MM.1S (cell line): ENCODE measurements at regions not wholly inside any gene's neighbourhood (a gene's known extent, or its start where the extent isn't known, plus 50 kb on each side); places are given as distances from the start of the nearest gene placed in this dataset.

Source experiments
- DNase-seq: peaks from one replicate; pipeline ENCODE4 v3.0.0-alpha.2; 2015
- H2AFZ ChIP-seq: fragments of 300-600 bp; sonication (generic); 2 replicates; pipeline ENCODE4 v1.6.0; 2016; ENCODE audit warnings: antibody characterized with exemption, low read length
- H3F3A ChIP-seq: fragments of 300-600 bp; sonication (generic); 2 replicates; pipeline ENCODE4 v1.6.1; 2016; ENCODE audit warnings: mild to moderate bottlenecking, antibody characterized with exemption, low read length, moderate library complexity, mixed read lengths; ENCODE audit not compliant: insufficient read depth
- H3K27ac ChIP-seq: fragments of 300-600 bp; sonication (generic); 2 replicates; pipeline ENCODE4 v1.5.1; 2016; ENCODE audit warnings: mild to moderate bottlenecking, low read length
- H3K27me3 ChIP-seq: fragments of 300-600 bp; sonication (generic); replicated peaks from 2 replicates; pipeline ENCODE4 v1.6.0; 2016; ENCODE audit warnings: low read length; ENCODE audit not compliant: insufficient read depth
- H3K36me3 ChIP-seq: fragments of 300-600 bp; sonication (generic); replicated peaks from 2 replicates; pipeline ENCODE4 v1.6.1; 2016; ENCODE audit warnings: mild to moderate bottlenecking, low read length, mixed read lengths; ENCODE audit not compliant: insufficient read depth
- H3K4me1 ChIP-seq: fragments of 300-600 bp; sonication (generic); 2 replicates; pipeline ENCODE4 v1.6.1; 2016; ENCODE audit warnings: low read length, mixed read lengths
- H3K4me2 ChIP-seq: fragments of 300-600 bp; sonication (generic); 2 replicates; pipeline ENCODE4 v1.6.0; 2016; ENCODE audit warnings: low read depth, low read length
- H3K4me3 ChIP-seq: fragments of 300-600 bp; sonication (generic); 2 replicates; pipeline ENCODE4 v1.5.1; 2016; ENCODE audit warnings: low read length, mixed read lengths
- H3K79me2 ChIP-seq: fragments of 300-600 bp; sonication (generic); 2 replicates; pipeline ENCODE4 v1.6.1; 2016; ENCODE audit warnings: mixed run types, low read length, mixed read lengths
- H3K9ac ChIP-seq: fragments of 300-600 bp; sonication (generic); 2 replicates; pipeline ENCODE4 v1.6.1; 2016; ENCODE audit warnings: low read length, mixed read lengths
- H3K9me2 ChIP-seq: fragments of 300-600 bp; sonication (generic); replicated peaks from 2 replicates; pipeline ENCODE4 v1.6.1; 2016; ENCODE audit warnings: mild to moderate bottlenecking, low read length, mixed read lengths; ENCODE audit not compliant: insufficient read depth
- H3K9me3 ChIP-seq: fragments of 300-600 bp; sonication (generic); replicated peaks from 2 replicates; pipeline ENCODE4 v1.6.1; 2016; ENCODE audit warnings: mild to moderate bottlenecking, low read length, mixed read lengths; ENCODE audit not compliant: insufficient read depth
- H4K20me1 ChIP-seq: fragments of 300-600 bp; sonication (generic); 2 replicates; pipeline ENCODE4 v1.6.1; 2016; ENCODE audit warnings: mild to moderate bottlenecking, low read length, moderate library complexity, mixed read lengths; ENCODE audit not compliant: insufficient read depth
- CTCF ChIP-seq: fragments of 300-600 bp; sonication (generic); IDR thresholded peaks from 2 replicates; pipeline ENCODE4 v1.5.1; 2016; ENCODE audit warnings: antibody characterized with exemption, low read length, mixed read lengths
- EZH2 ChIP-seq: fragments of 300-600 bp; sonication (generic); optimal IDR thresholded peaks from 2 replicates; pipeline ENCODE3; 2017; ENCODE audit warnings: low read depth, mild to moderate bottlenecking, antibody characterized with exemption, low read length, mixed read lengths
- EZH2phosphoT487 ChIP-seq: fragments of 300-600 bp; sonication (generic); IDR thresholded peaks from 2 replicates; pipeline ENCODE4 v1.6.1; 2018; ENCODE audit warnings: antibody characterized with exemption, low read length

GRCh38 chr3:113111011-113111707, 100.2 kb upstream of the BOC start:
- Histone ChIP-seq H3K9me2 (no peaks in the 10 kb centered on the region), H3K79me2 (no peaks in the 10 kb centered on the region), H2AFZ (no peak overlapping the region), H3F3A (no peaks in the 10 kb centered on the region), H3K4me2 (no peak overlapping the region), H3K4me3 (no peak overlapping the region), H3K9ac (no peak overlapping the region), H3K36me3 (no peaks in the 10 kb centered on the region), H3K4me1 (no peaks in the 10 kb centered on the region), H3K9me3 (no peaks in the 10 kb centered on the region), H3K27ac (no peak overlapping the region), H3K27me3 (no peaks in the 10 kb centered on the region), H4K20me1 (no peaks in the 10 kb centered on the region)
- TF ChIP-seq EZH2phosphoT487: no peak
- no peak for TF ChIP-seq EZH2
- no peak for TF ChIP-seq CTCF
- no peak for DNase-seq

GRCh38 chr3:113113361-113113760, 98.0 kb upstream of the BOC start:
- Histone ChIP-seq H3K4me2 (no peak overlapping the region), H3K9me2 (no peaks in the 10 kb centered on the region), H3K4me1 (no peaks in the 10 kb centered on the region), H3F3A (no peaks in the 10 kb centered on the region), H3K9me3 (no peaks in the 10 kb centered on the region), H3K27ac (no peak overlapping the region), H4K20me1 (no peaks in the 10 kb centered on the region), H3K27me3 (no peaks in the 10 kb centered on the region), H3K79me2 (no peaks in the 10 kb centered on the region), H2AFZ (no peak overlapping the region), H3K4me3 (no peak overlapping the region), H3K36me3 (no peaks in the 10 kb centered on the region), H3K9ac (no peak overlapping the region)
- no peak for DNase-seq
- TF ChIP-seq EZH2phosphoT487 (no peak), CTCF (no peak)

GRCh38 chr3:113117511-113118234, 93.7 kb upstream of the BOC start:
- Histone ChIP-seq H3K27me3 (no peaks in the 10 kb centered on the region), H3K9me2 (no peaks in the 10 kb centered on the region), H3K79me2 (no peaks in the 10 kb centered on the region), H3K36me3 (no peaks in the 10 kb centered on the region), H3K4me3 (no peak overlapping the region), H3K9ac (no peak overlapping the region), H3K9me3 (no peaks in the 10 kb centered on the region), H3K4me1 (no peaks in the 10 kb centered on the region), H3K4me2 (no peak overlapping the region), H3K27ac (no peak overlapping the region), H2AFZ (no peak overlapping the region), H4K20me1 (no peaks in the 10 kb centered on the region), H3F3A (no peaks in the 10 kb centered on the region)
- DNase-seq: no peak
- no peak for TF ChIP-seq CTCF
- TF ChIP-seq EZH2: no peak
- no peak for TF ChIP-seq EZH2phosphoT487
